Stimulated activated CD8-positive, alpha-beta memory T cell treated with anti-CD3 and anti-CD28 coated beads, Interleukin-15, amount 100 ng/mL, for 4 hours (primary cell): ENCODE measurements at regions not wholly inside any gene's neighbourhood (a gene's known extent, or its start where the extent isn't known, plus 50 kb on each side); places are given as distances from the start of the nearest gene placed in this dataset.

Experiments used
- DNase-seq, 2 donors: peaks; one replicate each; pipeline ENCODE4 v3.0.0-alpha.2; 2020; ENCODE audit warnings: low read depth in 2 of 2

- no peak for DNase-seq
Observed at GRCh38 chr2:82690757-82691411, 1768.2 kb downstream of the SUCLG1 start.

GRCh38 chr2:82675186-82675585 is 1783.9 kb downstream of the SUCLG1 start:
- DNase-seq: no peak

- DNase-seq: no peak
Observed at GRCh38 chr2:82674652-82675051, 1784.4 kb downstream of the SUCLG1 start.

- DNase-seq: no peak
Observed at GRCh38 chr2:82667491-82667890, 1791.6 kb downstream of the SUCLG1 start.

- no peak for DNase-seq
Observed at GRCh38 chr2:82665691-82666090, 1793.4 kb downstream of the SUCLG1 start.

GRCh38 chr2:82657106-82657505 is 1802.0 kb downstream of the SUCLG1 start:
- no peak for DNase-seq

GRCh38 chr2:82656420-82656819 is 1802.7 kb downstream of the SUCLG1 start:
- DNase-seq: no peak

GRCh38 chr2:82652117-82652516 is 1807.0 kb downstream of the SUCLG1 start:
- DNase-seq: no peak

GRCh38 chr2:82650038-82650437 is 1809.0 kb downstream of the SUCLG1 start:
- DNase-seq: no peak

GRCh38 chr2:82641598-82642180 is 1817.4 kb downstream of the SUCLG1 start:
- no peak for DNase-seq

- no peak for DNase-seq
Observed at GRCh38 chr2:82636402-82637020, 1822.6 kb downstream of the SUCLG1 start.

- DNase-seq: no peak
Observed at GRCh38 chr2:82599021-82599420, 1860.1 kb downstream of the SUCLG1 start.

GRCh38 chr2:82596581-82596980 is 1862.5 kb downstream of the SUCLG1 start:
- DNase-seq: no peak

GRCh38 chr2:82591718-82592117 is 1867.4 kb downstream of the SUCLG1 start:
- no peak for DNase-seq

GRCh38 chr2:82576656-82577055 is 1882.4 kb downstream of the SUCLG1 start:
- DNase-seq: no peak

- DNase-seq: no peak
Observed at GRCh38 chr2:82539280-82539621, 1919.8 kb downstream of the SUCLG1 start.

GRCh38 chr2:82538590-82539279 is 1920.3 kb downstream of the SUCLG1 start:
- no peak for DNase-seq

GRCh38 chr2:82528288-82528687 is 1930.8 kb downstream of the SUCLG1 start:
- DNase-seq: no peak

GRCh38 chr2:82527124-82527523 is 1932.0 kb downstream of the SUCLG1 start:
- no peak for DNase-seq

- no peak for DNase-seq
Observed at GRCh38 chr2:82526277-82526676, 1932.8 kb downstream of the SUCLG1 start.

- DNase-seq: no peak
Observed at GRCh38 chr2:82525744-82526143, 1933.3 kb downstream of the SUCLG1 start.

GRCh38 chr2:82524826-82525225 is 1934.3 kb downstream of the SUCLG1 start:
- DNase-seq: no peak

GRCh38 chr2:82511894-82512293 is 1947.2 kb downstream of the SUCLG1 start:
- DNase-seq: no peak
